Hepatocyte (in vitro differentiated cells): ENCODE measurements at regions not wholly inside any gene's neighbourhood (a gene's known extent, or its start where the extent isn't known, plus 50 kb on each side); places are given as distances from the start of the nearest gene placed in this dataset.

Experiments used
- DNase-seq: peaks from one replicate; pipeline ENCODE4 v3.0.0-alpha.2; 2016; ENCODE audit warnings: low spot score
- H2AFZ ChIP-seq: fragments of 200-600 bp; sonication (generic); 2 replicates; pipeline ENCODE4 v1.6.0; 2016; ENCODE audit warnings: antibody characterized with exemption, mild to moderate bottlenecking
- H3K27ac ChIP-seq: fragments of 200-600 bp; sonication (generic); 2 replicates; pipeline ENCODE4 v1.5.1; 2016; ENCODE audit warnings: mild to moderate bottlenecking
- H3K27me3 ChIP-seq: fragments of 200-600 bp; sonication (generic); 2 replicates; pipeline ENCODE4 v1.6.1; 2016
- H3K36me3 ChIP-seq: fragments of 200-600 bp; sonication (generic); replicated peaks from 2 replicates; pipeline ENCODE4 v1.5.1; 2016; ENCODE audit warnings: low read depth; ENCODE audit not compliant: insufficient read depth
- H3K4me1 ChIP-seq: fragments of 200-600 bp; sonication (generic); 2 replicates; pipeline ENCODE4 v1.5.1; 2016; ENCODE audit warnings: mild to moderate bottlenecking, moderate library complexity; ENCODE audit not compliant: insufficient read depth
- H3K4me2 ChIP-seq: fragments of 200-600 bp; sonication (generic); 2 replicates; pipeline ENCODE4 v1.6.0; 2016
- H3K4me3 ChIP-seq: fragments of 200-600 bp; sonication (generic); 2 replicates; pipeline ENCODE4 v1.5.1; 2016; ENCODE audit warnings: mild to moderate bottlenecking
- H3K79me2 ChIP-seq: fragments of 200-600 bp; sonication (generic); 2 replicates; pipeline ENCODE4 v1.6.0; 2017; ENCODE audit warnings: mild to moderate bottlenecking
- H3K9me2 ChIP-seq: fragments of 200-600 bp; sonication (generic); replicated peaks from 2 replicates; pipeline ENCODE4 v1.6.0; 2017; ENCODE audit warnings: mild to moderate bottlenecking; ENCODE audit not compliant: insufficient read depth
- H3K9me3 ChIP-seq: fragments of 200-600 bp; sonication (generic); 2 replicates; pipeline ENCODE4 v1.5.1; 2016; ENCODE audit warnings: low read depth, mild to moderate bottlenecking
- H4K20me1 ChIP-seq: fragments of 200-600 bp; sonication (generic); 2 replicates; pipeline ENCODE4 v1.6.0; 2016; ENCODE audit warnings: mild to moderate bottlenecking; ENCODE audit not compliant: insufficient read depth, poor library complexity, severe bottlenecking
- EZH2 ChIP-seq: fragments of 200-600 bp; sonication (generic); IDR thresholded peaks from 2 replicates; pipeline ENCODE4 v1.6.1; 2016; ENCODE audit warnings: antibody characterized with exemption, mild to moderate bottlenecking, borderline replicate concordance
- EZH2phosphoT487 ChIP-seq: fragments of 200-600 bp; sonication (generic); IDR thresholded peaks from one replicate; pipeline ENCODE4 v1.6.1; 2018; ENCODE audit warnings: antibody characterized with exemption, mild to moderate bottlenecking, low read depth, moderate library complexity; ENCODE audit not compliant: unreplicated experiment, severe bottlenecking
- WGBS: methylation state at CpG from one replicate; pipeline ENCODE4 v1.1.6; 2016; ENCODE audit warnings: low lambda C conversion rate; ENCODE audit errors: missing lambda C conversion rate; 5-methylcytosine and 5-hydroxymethylcytosine counted together
- TF ChIP-seq, protein P1 (sequence below): fragments of 200-600 bp; sonication (generic); IDR thresholded peaks from 2 replicates; pipeline ENCODE4 v1.5.1; 2016; ENCODE audit warnings: antibody characterized with exemption, mild to moderate bottlenecking; ENCODE audit not compliant: poor library complexity

DNA sequence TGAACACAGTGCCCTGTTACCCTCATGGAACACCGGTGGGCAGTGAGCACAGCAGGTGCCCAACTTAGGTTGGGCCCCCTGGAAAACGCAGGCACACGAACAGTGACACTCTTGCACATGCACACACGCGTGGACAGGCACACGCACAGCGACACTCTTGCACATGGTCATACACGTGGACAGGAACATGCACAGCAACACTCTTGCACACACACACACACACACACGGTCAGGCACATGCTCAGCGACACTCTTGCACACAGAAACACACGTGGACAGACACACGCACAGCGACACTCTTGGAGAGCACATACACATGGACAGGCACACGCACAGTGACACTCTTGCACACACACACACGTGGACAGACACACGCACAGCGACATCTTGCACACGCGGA is 559.4 kb upstream of the ADAMTS16 start:
- no peak overlapping the region for H3K27ac ChIP-seq
- no peak overlapping the region for H2AFZ ChIP-seq
- H3K79me2 ChIP-seq = no peaks in the 10 kb centered on the region
- DNase-seq = no peak
- no peaks in the 10 kb centered on the region for H3K9me3 ChIP-seq
- TF ChIP-seq EZH2 (no peak), EZH2phosphoT487 (no peak)
- TF ChIP-seq, protein P1, sequence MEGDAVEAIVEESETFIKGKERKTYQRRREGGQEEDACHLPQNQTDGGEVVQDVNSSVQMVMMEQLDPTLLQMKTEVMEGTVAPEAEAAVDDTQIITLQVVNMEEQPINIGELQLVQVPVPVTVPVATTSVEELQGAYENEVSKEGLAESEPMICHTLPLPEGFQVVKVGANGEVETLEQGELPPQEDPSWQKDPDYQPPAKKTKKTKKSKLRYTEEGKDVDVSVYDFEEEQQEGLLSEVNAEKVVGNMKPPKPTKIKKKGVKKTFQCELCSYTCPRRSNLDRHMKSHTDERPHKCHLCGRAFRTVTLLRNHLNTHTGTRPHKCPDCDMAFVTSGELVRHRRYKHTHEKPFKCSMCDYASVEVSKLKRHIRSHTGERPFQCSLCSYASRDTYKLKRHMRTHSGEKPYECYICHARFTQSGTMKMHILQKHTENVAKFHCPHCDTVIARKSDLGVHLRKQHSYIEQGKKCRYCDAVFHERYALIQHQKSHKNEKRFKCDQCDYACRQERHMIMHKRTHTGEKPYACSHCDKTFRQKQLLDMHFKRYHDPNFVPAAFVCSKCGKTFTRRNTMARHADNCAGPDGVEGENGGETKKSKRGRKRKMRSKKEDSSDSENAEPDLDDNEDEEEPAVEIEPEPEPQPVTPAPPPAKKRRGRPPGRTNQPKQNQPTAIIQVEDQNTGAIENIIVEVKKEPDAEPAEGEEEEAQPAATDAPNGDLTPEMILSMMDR = no peak
- H3K4me1 ChIP-seq = no peaks in the 10 kb centered on the region
- WGBS = 97% methylated on average over 19 of the region's 19 CpGs
- H3K4me2 ChIP-seq = no peak overlapping the region
- no peak overlapping the region for H3K4me3 ChIP-seq
- no peaks in the 10 kb centered on the region for H3K36me3 ChIP-seq
- no peaks in the 10 kb centered on the region for H3K27me3 ChIP-seq
- H4K20me1 ChIP-seq = no peaks in the 10 kb centered on the region
- H3K9me2 ChIP-seq = no peaks in the 10 kb centered on the region

DNA sequence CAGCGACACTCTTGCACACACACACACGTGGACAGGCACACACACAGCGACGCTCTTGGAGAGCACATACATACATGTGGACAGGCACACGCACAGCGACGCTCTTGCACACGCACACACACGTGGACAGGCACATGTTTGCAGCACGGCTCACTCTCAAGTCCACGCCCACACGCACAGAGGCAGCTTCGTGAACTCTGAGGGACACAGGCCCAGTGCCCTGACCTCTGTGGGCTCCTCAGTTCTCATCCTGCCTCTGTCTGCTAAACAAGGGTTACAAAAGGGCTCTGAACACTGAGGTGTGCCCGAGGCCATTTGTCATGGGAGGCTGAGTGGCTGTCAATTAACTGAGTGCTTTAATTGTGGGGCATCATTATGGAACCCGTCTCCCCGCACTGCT is 558.8 kb upstream of the ADAMTS16 start:
- WGBS = 94% methylated on average over 16 of the region's 16 CpGs
- H3K4me1 ChIP-seq = no peaks in the 10 kb centered on the region

DNA sequence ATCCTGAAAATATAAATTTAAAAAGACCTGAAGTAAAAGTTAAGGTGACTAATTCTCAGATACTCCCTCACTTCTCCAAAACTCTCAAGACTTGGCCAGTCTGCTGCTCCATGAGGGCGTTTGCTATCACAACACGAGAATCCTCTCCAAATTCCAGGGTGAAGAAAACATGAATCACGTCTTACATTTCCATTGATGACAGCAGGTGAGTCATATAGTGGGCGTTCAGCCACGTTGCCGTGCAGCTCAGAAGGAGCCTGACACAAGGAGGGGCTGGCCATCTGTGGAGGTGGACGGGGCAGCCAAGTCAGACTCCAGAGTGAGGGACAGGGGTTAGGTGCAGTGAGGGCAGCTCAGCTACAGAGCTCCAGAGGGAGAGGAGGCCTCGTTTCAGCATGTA is 555.1 kb upstream of the ADAMTS16 start:
- Histone ChIP-seq H3K9me2 (no peaks in the 10 kb centered on the region), H3K27me3 (no peaks in the 10 kb centered on the region), H3K9me3 (no peaks in the 10 kb centered on the region), H3K4me3 (no peak overlapping the region), H4K20me1 (no peaks in the 10 kb centered on the region), H3K4me1 (no peaks in the 10 kb centered on the region), H3K36me3 (no peaks in the 10 kb centered on the region), H2AFZ (no peak overlapping the region), H3K27ac (no peak overlapping the region), H3K79me2 (no peaks in the 10 kb centered on the region), H3K4me2 (no peak overlapping the region)
- 79% methylated on average over 8 of the region's 8 CpGs for WGBS
- TF ChIP-seq EZH2 = no peak
- peak; percentile 11 for DNase-seq

More for the DNA sequence above, 558.8 kb upstream of the ADAMTS16 start:
- H4K20me1 ChIP-seq = no peaks in the 10 kb centered on the region
- no peak overlapping the region for H3K4me3 ChIP-seq
- no peaks in the 10 kb centered on the region for H3K36me3 ChIP-seq
- no peak overlapping the region for H2AFZ ChIP-seq
- no peak overlapping the region for H3K27ac ChIP-seq
- H3K9me2 ChIP-seq = no peaks in the 10 kb centered on the region
- H3K4me2 ChIP-seq = no peak overlapping the region
- no peaks in the 10 kb centered on the region for H3K9me3 ChIP-seq
- DNase-seq = no peak
- H3K79me2 ChIP-seq = no peaks in the 10 kb centered on the region
- H3K27me3 ChIP-seq = no peaks in the 10 kb centered on the region
- no peak for TF ChIP-seq EZH2phosphoT487
- TF ChIP-seq, protein P1 = no peak
- TF ChIP-seq EZH2 = no peak

DNA sequence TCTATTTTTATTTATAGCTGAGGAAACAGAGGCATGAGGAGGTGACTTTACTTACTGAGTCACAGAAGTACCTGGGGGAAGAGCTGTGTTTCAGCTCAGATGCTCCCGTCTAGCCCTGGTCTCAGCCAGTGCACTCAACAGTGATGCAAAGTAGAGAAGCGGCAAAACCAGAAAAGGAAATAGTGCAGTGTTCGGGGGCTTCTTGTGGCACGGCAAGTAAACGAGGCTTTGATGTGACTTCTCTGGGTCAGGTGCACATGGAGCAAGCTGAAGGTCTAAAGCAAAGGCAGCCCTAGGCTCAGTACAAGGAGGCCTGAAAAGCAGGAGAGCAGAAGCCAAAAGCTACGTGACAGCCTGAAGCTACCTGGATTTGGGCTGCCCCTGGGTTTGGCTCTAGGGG is 526.7 kb upstream of the ADAMTS16 start:
- H3K4me2 ChIP-seq = no peak overlapping the region
- H3K4me1 ChIP-seq = no peaks in the 10 kb centered on the region
- H3K36me3 ChIP-seq = no peaks in the 10 kb centered on the region
- H3K79me2 ChIP-seq = no peaks in the 10 kb centered on the region
- no peak overlapping the region for H3K27ac ChIP-seq
- H2AFZ ChIP-seq = no peak overlapping the region
- no peak for DNase-seq
- 94% methylated on average over 6 of the region's 6 CpGs for WGBS
- no peaks in the 10 kb centered on the region for H3K27me3 ChIP-seq
- no peaks in the 10 kb centered on the region for H3K9me2 ChIP-seq
- no peaks in the 10 kb centered on the region for H3K9me3 ChIP-seq
- H4K20me1 ChIP-seq = no peaks in the 10 kb centered on the region
- no peak overlapping the region for H3K4me3 ChIP-seq
- TF ChIP-seq EZH2 = no peak
- TF ChIP-seq EZH2phosphoT487 = no peak
- TF ChIP-seq, protein P1 = no peak
